Left lobe of liver (tissue), 2 donors: ENCODE measurements at regions not wholly inside any gene's neighbourhood (a gene's known extent, or its start where the extent isn't known, plus 50 kb on each side); places are given as distances from the start of the nearest gene placed in this dataset.
"Not testable (repeated sequence)": the region's sequence is repeated elsewhere in the genome, so short reads cannot be mapped to it uniquely, and the experiment has no call there.

Source experiments
- ATAC-seq: fragments of 200-7000 bp; cut with Tn5 transposase; one replicate; pipeline ENCODE4 v1.9.1; 2020; ENCODE audit warnings: mild to moderate bottlenecking, moderate library complexity
- DNase-seq: peaks from one replicate; pipeline ENCODE4 v3.0.0-alpha.2; 2020; ENCODE audit warnings: low spot score
- donor health status: DM: no; HTN: no; CAD: no; lungs with moderate emphysema.
- donor health status: DM: no; HTN: yes; CAD: no.

GRCh38 chr5:52139888-52140615, 647.7 kb upstream of the ITGA1 start:
- ATAC-seq (peak; percentile 77), DNase-seq (no peak)

DNA sequence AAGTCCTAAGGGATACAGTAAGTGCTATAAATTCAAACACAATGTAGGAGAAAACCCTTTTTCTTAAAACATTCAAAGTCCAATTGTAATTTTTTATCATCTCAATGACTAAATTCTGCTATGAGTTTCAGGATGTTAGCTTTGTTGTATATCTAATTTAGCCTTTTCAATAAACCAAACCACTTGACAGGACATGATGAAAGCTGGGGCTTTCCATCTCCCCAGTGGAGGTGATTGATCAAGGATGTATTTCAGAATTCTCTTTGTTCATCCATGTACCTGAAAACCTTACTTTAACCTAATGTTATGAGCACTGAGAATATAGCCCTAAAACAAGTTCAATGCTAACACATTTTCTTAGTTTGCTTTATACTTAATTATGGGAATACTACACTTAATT, 639.0 kb upstream of the ITGA1 start:
- no peak for DNase-seq

DNA sequence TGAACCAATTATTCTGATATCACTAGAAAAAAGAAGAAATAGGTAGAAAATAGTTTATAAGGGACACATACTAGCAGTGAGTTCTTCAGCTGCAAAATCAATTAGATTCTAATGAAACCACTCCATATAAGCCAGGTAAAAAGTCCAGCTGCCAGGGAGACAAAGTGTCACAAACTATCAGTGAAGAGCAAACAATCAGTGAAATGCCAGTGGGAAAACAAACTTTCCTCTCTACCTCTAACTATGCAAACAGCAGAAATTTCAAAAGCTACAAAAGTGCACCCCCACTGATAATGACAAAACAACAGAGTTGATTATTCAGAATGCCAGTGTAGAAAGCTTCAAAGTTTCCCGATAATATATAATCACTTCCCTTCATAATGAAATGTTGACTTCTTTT, 637.2 kb upstream of the ITGA1 start:
- DNase-seq, result peak; percentile 53

More for the DNA sequence above, 639.0 kb upstream of the ITGA1 start:
- no peak for ATAC-seq

DNA sequence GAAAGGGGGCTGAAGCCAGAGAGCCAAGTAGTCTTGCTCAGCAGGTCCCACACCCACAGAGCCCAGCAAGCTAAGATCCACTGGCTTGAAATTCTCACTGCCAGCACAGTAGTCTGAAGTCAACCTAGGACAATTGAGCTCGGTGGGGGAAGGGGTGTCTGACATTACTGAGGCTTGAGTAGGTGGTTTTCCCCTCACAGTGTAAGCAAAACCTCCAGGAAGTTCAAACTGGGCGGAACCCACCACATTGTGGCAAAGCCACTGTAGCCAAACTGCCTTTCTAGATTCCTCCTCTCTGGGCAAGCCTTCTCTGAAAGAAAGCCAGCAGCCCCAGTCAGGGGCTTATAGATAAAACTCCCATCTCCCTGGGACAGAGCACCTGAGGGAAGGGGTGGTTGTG, 630.9 kb upstream of the ITGA1 start:
- ATAC-seq, result not testable (repeated sequence)

More for the DNA sequence above, 637.2 kb upstream of the ITGA1 start:
- peak; percentile 100 for ATAC-seq

DNA sequence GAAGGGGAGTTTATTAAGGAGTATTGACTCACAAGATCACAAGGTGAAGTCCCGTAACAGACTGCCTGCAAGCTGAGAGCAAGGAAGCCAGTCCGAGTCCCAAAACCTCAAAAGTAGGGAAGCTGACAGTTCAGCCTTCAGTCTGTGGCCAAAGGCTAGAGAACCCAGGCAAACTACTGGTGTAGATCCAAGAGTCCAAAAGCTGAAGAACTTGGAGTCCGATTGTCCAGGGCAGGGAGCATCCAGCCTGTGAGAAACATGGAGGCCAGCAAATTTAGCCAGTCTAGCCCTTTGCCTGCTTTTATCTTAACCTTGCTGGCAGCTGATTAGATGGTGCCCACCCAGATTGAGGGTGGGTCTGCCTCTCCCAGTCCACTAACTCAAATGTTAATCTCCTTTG, 621.9 kb upstream of the ITGA1 start:
- peak; percentile 45 for DNase-seq
- ATAC-seq, result peak; percentile 83

More for the DNA sequence above, 630.9 kb upstream of the ITGA1 start:
- not testable (repeated sequence) for DNase-seq

GRCh38 chr5:52173133-52173532, 614.6 kb upstream of the ITGA1 start:
- DNase-seq (no peak), ATAC-seq (no peak)

- no peak for ATAC-seq
- DNase-seq, result no peak
These were observed 610.5 kb upstream of the ITGA1 start for GRCh38 chr5:52177193-52177592.

DNA sequence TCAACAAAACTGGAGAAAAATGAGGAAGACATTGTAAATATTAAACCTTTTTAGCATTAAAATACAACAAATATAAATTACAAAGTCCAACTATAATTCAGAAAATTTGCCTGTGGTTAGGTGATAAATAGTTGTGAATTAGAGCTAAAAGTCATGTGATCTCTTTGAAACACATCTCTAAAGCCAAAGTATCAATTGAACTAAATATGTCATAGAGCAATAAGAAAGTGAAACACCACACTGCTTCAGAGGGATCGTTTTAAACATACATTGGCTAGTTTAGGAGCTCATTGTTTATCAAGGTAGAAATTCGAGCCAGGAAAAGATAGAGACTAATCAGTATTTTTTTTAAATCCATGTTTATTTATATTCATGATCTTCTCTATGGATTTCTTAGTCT, 606.3 kb upstream of the ITGA1 start:
- ATAC-seq (no peak), DNase-seq (no peak)

- no peak for ATAC-seq
- DNase-seq, result no peak
These were observed 597.0 kb upstream of the ITGA1 start for GRCh38 chr5:52190737-52191136.

DNA sequence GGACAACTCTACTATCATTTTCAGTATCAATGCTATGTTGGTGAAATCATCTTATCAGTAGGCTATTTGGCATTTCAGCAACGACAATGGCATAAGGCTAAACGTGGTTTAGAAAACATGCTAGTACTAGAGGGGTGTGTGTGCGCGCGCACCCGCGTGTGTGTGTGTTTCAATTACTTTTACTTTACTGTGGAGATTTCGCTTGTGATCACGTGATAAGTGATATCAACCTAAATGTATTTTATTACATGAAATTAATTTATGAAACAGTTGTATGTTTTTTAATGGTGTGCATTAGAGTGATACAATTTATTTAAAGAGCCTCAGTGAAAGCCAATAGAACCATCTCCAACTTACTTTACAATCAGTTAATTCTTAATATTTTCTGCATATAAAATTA, 587.9 kb upstream of the ITGA1 start:
- DNase-seq (no peak), ATAC-seq (no peak)

- DNase-seq (no peak), ATAC-seq (no peak)
These were observed 585.5 kb upstream of the ITGA1 start for GRCh38 chr5:52202256-52202655.

DNA sequence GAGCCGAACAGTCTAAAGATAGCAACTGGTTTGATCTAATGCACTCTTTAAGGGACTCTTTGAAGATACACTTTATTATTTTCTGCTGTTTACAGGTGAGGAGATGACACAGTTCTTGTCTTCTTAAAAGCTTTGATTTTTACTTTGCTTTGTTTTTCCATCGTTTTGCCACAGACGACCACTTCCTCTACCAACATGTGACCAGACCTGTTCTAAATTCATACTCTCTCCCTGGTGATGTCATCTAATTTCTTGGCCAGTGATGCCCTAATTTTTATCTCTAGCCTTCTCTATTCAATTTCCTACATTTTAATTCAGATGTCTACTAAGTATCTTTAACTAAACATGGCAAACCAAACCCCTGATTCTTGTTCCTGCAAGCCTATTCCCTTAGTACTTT, 583.4 kb upstream of the ITGA1 start:
- DNase-seq (no peak), ATAC-seq (no peak)
